GM21360 (cell line): ENCODE measurements at regions not wholly inside any gene's neighbourhood (a gene's known extent, or its start where the extent isn't known, plus 50 kb on each side); places are given as distances from the start of the nearest gene placed in this dataset.
"Not testable (repeated sequence)": the region's sequence is repeated elsewhere in the genome, so short reads cannot be mapped to it uniquely, and the experiment has no call there.

Source experiments
- ATAC-seq: cut with Tn5 transposase; IDR thresholded peaks from one replicate; pipeline ENCODE4 v1.9.1; 2021; ENCODE audit warnings: mild to moderate bottlenecking, moderate library complexity; ENCODE audit not compliant: unreplicated experiment

DNA sequence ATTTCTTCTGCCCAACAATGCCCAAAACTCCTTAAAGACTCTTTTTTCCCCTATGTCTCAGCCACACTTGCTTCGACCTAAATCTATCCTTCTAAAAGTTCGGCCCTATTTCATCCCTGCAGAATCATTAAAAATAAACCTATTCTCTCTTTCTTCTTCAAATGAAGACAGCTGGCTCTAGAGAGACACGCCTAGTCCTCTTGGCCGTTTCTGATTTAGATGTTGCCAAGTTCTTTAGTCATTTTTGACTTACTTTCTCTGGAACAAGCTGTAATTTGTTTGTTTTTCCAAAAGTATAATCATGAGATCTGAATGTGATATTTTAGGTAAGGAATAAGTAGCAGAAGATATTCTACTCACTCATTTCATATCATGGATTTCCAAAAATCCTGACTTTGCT lies 211.6 kb downstream of the CENPC start:
- ATAC-seq, result no peak

DNA sequence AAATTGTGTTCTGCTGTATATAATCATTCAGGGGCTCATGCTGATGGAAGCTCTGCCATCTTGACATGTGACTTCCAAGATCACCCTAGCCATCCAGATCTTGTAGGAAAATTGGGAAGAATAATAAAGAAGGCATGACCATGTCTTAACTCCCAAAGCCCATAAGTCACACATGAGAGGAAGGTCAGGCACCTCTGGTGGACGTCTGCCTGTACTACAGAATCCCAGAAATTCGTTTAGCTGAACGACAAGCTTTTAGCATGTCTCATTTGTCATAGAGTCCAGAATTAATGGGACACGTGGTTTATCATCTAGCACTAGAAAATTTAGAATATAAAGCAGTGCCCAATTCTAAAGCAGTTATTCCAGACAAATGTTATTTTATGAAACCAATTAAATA lies 212.7 kb downstream of the CENPC start:
- peak; percentile 86 for ATAC-seq

GRCh38 chr4:67328393-67328792 lies 216.9 kb downstream of the CENPC start:
- no peak for ATAC-seq

DNA sequence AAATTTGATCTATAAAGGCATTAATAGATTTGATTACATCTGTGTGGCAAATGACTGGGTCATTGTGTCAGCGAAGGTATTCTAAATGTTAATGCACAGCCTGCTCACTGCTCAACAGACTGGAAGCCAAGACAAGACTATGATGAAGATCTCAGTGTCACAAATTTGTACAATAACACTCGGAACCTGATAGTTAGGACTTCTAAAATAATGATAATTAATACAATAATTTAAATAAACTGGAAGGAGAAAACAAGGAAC lies 217.4 kb downstream of the CENPC start:
- ATAC-seq, result no peak

- peak; percentile 96 for ATAC-seq
These were observed 217.9 kb downstream of the CENPC start for GRCh38 chr4:67327245-67328017.

GRCh38 chr4:67325791-67326190 lies 219.5 kb downstream of the CENPC start:
- ATAC-seq, result no peak

GRCh38 chr4:67320645-67321044 lies 224.7 kb downstream of the CENPC start:
- no peak for ATAC-seq

DNA sequence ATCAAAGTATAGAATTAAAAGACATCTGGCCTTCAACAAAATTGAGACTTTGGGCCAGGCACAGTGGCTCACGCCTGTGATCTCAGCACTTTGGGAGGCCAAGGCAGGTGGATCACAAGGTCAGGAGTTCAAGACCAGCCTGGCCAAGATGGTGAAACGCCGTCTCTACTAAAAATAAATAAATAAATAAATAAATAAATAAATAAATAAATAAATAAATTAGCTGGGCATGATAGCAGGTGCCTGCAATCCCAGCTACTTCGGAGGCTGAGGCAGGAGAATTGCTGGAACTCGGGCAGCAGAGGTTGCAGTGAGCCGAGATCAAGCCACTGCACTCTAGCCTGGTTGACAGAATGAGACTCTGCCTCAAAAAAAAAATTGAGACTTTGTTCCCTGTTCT lies 225.7 kb downstream of the CENPC start:
- not testable (repeated sequence) for ATAC-seq

- ATAC-seq, result not testable (repeated sequence)
These were observed 244.7 kb downstream of the CENPC start for GRCh38 chr4:67300497-67301185.

DNA sequence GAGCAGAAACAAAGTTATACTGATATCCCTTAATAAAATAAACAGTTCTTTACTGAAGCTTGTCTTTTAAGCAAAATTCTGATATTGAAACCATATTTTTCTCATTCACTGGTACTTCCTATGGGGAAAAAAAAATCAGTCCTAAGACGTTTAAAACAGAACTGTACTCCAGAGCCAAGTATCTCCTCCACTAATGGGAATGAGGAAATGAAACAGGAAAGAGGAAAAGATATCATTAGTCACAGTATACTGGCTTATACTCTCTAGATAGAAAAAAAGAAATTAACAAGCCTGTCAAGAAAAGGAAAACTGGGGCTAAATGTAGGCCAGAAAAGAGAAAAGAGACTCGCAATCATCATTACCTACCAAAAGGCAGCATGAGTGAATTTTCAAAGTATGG lies 252.7 kb downstream of the CENPC start:
- ATAC-seq, result no peak

DNA sequence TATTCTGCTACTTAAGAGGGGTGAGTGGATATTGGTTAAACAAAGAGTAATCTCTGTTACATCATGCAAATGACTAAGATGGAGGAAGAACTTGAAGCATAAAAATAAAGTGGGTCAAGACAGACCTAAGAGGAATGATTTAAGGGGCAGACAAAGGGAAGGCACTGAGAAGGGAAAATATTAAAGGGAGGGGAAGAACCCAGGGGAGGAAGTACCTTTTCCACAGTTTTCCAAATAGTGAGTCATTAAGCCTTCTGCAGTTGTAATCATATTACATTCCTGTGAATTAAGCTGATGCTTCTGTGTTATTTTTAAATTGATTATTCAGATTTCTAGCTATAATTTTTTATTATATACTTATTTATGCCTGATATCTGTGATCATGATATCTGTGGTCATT lies 253.3 kb downstream of the CENPC start:
- ATAC-seq, result no peak

- ATAC-seq, result no peak
These were observed 253.7 kb downstream of the CENPC start for GRCh38 chr4:67291644-67292043.

- ATAC-seq, result peak; percentile 83
These were observed 256.3 kb downstream of the CENPC start for GRCh38 chr4:67288964-67289363.

- ATAC-seq, result no peak
These were observed 258.6 kb downstream of the CENPC start for GRCh38 chr4:67286724-67287123.

DNA sequence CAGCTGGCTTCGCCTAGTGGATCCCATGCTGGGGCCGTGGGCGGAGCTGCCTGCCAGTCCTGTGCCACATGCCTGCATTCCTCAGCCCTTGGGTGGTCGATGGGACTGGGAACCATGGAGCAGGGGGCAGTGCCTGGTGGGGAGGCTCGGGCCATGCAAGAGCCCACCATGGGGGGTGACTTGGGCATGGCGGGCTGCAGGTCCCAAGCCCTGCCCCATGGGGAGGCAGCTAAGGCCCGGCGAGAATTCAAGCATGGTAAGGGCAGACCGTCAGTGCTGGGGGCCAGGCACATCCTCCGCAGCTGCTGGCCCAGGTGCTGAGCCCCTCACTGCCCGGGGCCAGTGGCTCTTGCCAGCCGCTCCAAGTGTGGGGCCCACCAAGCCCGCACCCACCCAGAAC lies 262.6 kb downstream of the CENPC start:
- no peak for ATAC-seq

DNA sequence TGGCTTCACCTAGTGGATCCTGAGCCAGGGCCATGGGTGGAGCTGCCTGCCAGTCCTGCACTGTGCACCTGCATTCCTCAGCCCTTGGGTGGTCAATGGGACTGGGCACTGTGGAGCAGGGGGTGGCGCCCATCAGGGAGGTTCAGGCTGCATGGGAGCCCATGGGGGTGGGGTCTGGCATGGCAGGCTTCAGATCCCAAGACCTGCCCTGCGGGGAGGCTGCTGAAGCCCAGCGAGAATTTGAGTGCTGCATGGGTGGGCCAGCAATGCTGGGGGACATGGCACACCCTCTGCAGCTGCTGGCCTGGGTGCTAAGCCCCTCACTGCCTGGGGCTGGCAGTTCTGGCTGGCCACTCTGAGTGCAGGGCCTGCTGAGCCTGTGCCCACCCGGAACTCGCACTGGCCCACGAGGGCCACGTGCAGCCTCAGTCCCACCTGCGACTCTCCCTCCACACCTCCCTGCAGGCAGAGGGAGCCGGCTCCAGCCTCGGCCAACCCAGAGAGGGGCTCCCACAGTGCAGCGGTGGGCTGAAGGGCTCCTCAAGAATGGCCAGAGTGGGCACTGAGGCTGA lies 270.0 kb downstream of the CENPC start:
- ATAC-seq, result no peak

DNA sequence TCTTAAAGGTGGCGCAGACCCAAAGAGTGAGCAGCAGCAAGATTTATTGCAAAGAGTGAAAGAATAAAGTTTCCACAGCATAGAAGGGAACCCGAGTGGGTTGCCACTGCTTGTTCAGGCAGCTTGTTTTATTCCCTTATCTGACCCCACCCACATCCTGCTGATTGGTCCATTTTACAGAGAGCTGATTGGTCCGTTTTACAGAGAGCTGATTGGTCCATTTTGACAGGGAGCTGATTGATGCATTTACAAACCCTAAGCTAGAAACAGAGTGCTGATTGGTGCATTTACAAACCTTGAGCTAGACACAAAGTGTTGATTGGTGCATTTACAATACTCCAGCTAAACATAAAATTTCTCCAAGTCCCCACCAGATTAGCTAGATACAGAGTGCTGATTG lies 270.6 kb downstream of the CENPC start:
- not testable (repeated sequence) for ATAC-seq

GRCh38 chr4:67273666-67274065 lies 271.6 kb downstream of the CENPC start:
- ATAC-seq, result no peak

DNA sequence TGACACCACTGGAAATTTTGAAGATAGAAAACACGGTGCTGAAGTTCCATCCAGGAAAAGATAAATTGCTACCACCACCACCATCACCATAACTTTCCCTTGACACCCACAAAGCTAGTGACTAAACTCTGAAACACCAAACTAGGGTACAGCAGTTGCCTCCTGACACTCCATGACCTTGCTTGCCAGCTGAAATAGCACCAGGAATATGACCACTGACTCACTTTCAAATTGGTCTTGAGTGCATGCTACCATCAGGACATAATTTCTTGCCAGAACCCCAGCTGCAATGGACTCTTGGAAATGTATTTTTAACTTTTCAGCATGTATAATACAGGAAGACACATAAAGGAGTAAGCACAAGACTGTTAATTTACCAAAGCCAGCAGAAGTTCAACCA lies 283.3 kb downstream of the CENPC start:
- ATAC-seq, result no peak

GRCh38 chr4:67256388-67257043 lies 288.8 kb downstream of the CENPC start:
- no peak for ATAC-seq

GRCh38 chr4:67250131-67250896 lies 295.0 kb downstream of the CENPC start:
- ATAC-seq, result no peak
